Gastroesophageal sphincter (tissue), 3 donors: ENCODE measurements at regions not wholly inside any gene's neighbourhood (a gene's known extent, or its start where the extent isn't known, plus 50 kb on each side); places are given as distances from the start of the nearest gene placed in this dataset.

Experiments used
- EP300 ChIP-seq: sonication (generic); formaldehyde crosslinking; IDR thresholded peaks from one replicate; pipeline ENCODE4 v1.6.1; 2017; ENCODE audit warnings: antibody characterized with exemption, mild to moderate bottlenecking
- POLR2A ChIP-seq, 2 donors: fragments of 450-650 bp; IDR thresholded peaks; one replicate each; pipeline ENCODE4 v1.6.1; 2017; ENCODE audit warnings: antibody characterized with exemption in 2 of 2, mild to moderate bottlenecking in 2 of 2, moderate library complexity in 1 of 2
- TF ChIP-seq, protein P1 (sequence below), 4 experiments: fragments of 200-600 bp in 2 of 4; fragments of 450-650 bp in 2 of 4; sonication (generic) in 1 of 4; IDR thresholded peaks; one replicate each; pipeline ENCODE4 v1.5.1; 2017 to 2019; ENCODE audit warnings: antibody characterized with exemption in 4 of 4, mild to moderate bottlenecking in 2 of 4, moderate library complexity in 2 of 4

GRCh38 chr4:179976777-179977176, 2266.4 kb upstream of the TENM3 start:
- TF ChIP-seq, protein P1, sequence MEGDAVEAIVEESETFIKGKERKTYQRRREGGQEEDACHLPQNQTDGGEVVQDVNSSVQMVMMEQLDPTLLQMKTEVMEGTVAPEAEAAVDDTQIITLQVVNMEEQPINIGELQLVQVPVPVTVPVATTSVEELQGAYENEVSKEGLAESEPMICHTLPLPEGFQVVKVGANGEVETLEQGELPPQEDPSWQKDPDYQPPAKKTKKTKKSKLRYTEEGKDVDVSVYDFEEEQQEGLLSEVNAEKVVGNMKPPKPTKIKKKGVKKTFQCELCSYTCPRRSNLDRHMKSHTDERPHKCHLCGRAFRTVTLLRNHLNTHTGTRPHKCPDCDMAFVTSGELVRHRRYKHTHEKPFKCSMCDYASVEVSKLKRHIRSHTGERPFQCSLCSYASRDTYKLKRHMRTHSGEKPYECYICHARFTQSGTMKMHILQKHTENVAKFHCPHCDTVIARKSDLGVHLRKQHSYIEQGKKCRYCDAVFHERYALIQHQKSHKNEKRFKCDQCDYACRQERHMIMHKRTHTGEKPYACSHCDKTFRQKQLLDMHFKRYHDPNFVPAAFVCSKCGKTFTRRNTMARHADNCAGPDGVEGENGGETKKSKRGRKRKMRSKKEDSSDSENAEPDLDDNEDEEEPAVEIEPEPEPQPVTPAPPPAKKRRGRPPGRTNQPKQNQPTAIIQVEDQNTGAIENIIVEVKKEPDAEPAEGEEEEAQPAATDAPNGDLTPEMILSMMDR (IDR thresholded peaks at IDR 0.05), result no peak
- TF ChIP-seq POLR2A (IDR thresholded peaks at IDR 0.05), result no peak
- TF ChIP-seq EP300, result no peak
